Right lobe of liver (tissue), 4 donors: ENCODE measurements at regions not wholly inside any gene's neighbourhood (a gene's known extent, or its start where the extent isn't known, plus 50 kb on each side); places are given as distances from the start of the nearest gene placed in this dataset.
A peak's percentile ranks its signal among the peaks of the same experiment; 100 is the strongest.

ENCODE experiments used
- POLR2A ChIP-seq: fragments of 450-650 bp; IDR thresholded peaks from one replicate; pipeline ENCODE4 v1.6.1; 2017; ENCODE audit warnings: antibody characterized with exemption, mild to moderate bottlenecking
- TF ChIP-seq, protein P1 (sequence below), 4 donors: fragments of 200-600 bp in 3 of 4; fragments of 450-650 bp in 1 of 4; IDR thresholded peaks; one replicate each; pipeline versions ENCODE4 v1.5.1 to v1.8.0; 2016 to 2022; ENCODE audit warnings: antibody characterized with exemption in 4 of 4, mild to moderate bottlenecking in 2 of 4
- donor health status: DM: no; HTN: no; CAD: no.
- donor health status: DM: no; HTN: no; CAD: no.
- donor health status: DM: no; HTN: yes; CAD: no.

GRCh38 chr11:69912911-69913451 lies 93.8 kb upstream of the FGF3 start:
- TF ChIP-seq POLR2A = no peak
- TF ChIP-seq, protein P1, sequence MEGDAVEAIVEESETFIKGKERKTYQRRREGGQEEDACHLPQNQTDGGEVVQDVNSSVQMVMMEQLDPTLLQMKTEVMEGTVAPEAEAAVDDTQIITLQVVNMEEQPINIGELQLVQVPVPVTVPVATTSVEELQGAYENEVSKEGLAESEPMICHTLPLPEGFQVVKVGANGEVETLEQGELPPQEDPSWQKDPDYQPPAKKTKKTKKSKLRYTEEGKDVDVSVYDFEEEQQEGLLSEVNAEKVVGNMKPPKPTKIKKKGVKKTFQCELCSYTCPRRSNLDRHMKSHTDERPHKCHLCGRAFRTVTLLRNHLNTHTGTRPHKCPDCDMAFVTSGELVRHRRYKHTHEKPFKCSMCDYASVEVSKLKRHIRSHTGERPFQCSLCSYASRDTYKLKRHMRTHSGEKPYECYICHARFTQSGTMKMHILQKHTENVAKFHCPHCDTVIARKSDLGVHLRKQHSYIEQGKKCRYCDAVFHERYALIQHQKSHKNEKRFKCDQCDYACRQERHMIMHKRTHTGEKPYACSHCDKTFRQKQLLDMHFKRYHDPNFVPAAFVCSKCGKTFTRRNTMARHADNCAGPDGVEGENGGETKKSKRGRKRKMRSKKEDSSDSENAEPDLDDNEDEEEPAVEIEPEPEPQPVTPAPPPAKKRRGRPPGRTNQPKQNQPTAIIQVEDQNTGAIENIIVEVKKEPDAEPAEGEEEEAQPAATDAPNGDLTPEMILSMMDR (IDR thresholded peaks at IDR 0.05) = peak; percentile 17 to 47 (median 32)
